Lung (tissue), 11 donors: ENCODE measurements at regions not wholly inside any gene's neighbourhood (a gene's known extent, or its start where the extent isn't known, plus 50 kb on each side); places are given as distances from the start of the nearest gene placed in this dataset.

Experiments used
- ATAC-seq: fragments of 200-7000 bp; cut with Tn5 transposase; one replicate; pipeline ENCODE4 v1.9.1; 2020; ENCODE audit warnings: moderate number of reproducible peaks; ENCODE audit not compliant: insufficient read depth, low FRiP score
- DNase-seq, 3 donors: peaks; one replicate each; pipeline ENCODE4 v3.0.0-alpha.2; 2013 to 2017
- H3K27ac ChIP-seq, 2 donors: one replicate each; pipeline ENCODE4 v1.5.1; 2013; ENCODE audit warnings: mild to moderate bottlenecking in 2 of 2, moderate library complexity in 2 of 2, control low read depth in 1 of 2, inconsistent platforms in 1 of 2, low read depth in 1 of 2, low read length in 1 of 2
- H3K27me3 ChIP-seq, 3 donors: one replicate each; pipeline ENCODE4 v1.5.1; 2013; ENCODE audit warnings: low read length in 2 of 3; ENCODE audit not compliant: control insufficient read depth in 3 of 3, insufficient read depth in 3 of 3
- H3K36me3 ChIP-seq, 4 donors: one replicate each; pipeline ENCODE4 v1.5.1; 2013; ENCODE audit warnings: low read length in 4 of 4, mild to moderate bottlenecking in 1 of 4, moderate library complexity in 1 of 4; ENCODE audit not compliant: control insufficient read depth in 4 of 4, insufficient read depth in 4 of 4
- H3K4me1 ChIP-seq, 5 donors: one replicate each; pipeline ENCODE4 v1.5.1; 2013; ENCODE audit warnings: low read length in 5 of 5, mild to moderate bottlenecking in 2 of 5, moderate library complexity in 1 of 5; ENCODE audit not compliant: control insufficient read depth in 5 of 5, insufficient read depth in 5 of 5
- H3K4me3 ChIP-seq: one replicate; pipeline ENCODE4 v1.5.1; 2013; ENCODE audit warnings: mild to moderate bottlenecking, control low read depth, moderate library complexity
- H3K9ac ChIP-seq, 2 donors: one replicate each; pipeline ENCODE4 v1.5.1; 2013; ENCODE audit warnings: low read length in 2 of 2, control low read depth in 1 of 2; ENCODE audit not compliant: insufficient read depth in 1 of 2
- H3K9me3 ChIP-seq, 4 donors: one replicate each; pipeline ENCODE4 v1.5.1; 2013; ENCODE audit warnings: low read length in 3 of 4, mild to moderate bottlenecking in 1 of 4, moderate library complexity in 1 of 4; ENCODE audit not compliant: control insufficient read depth in 4 of 4, insufficient read depth in 3 of 4
- WGBS, 2 donors: extraction: QIAGEN DNeasy Blood & Tissue Kit; methylation state at CpG; one replicate each; pipeline ENCODE4 v1.1.7; 2013; 5-methylcytosine and 5-hydroxymethylcytosine counted together
- TF ChIP-seq, protein P1 (sequence below): IDR thresholded peaks from 2 replicates; pipeline ENCODE4 v1.5.1; 2012; ENCODE audit warnings: mild to moderate bottlenecking; ENCODE audit errors: control extremely low read depth, extremely low read depth
- donor health status: control.
- donor health status: control.
- donor health status: Bipolar disorder and iron deficiency.
- donor health status: healthy.
- donor health status: DM: yes; HTN: yes; CAD: no.

GRCh38 chr3:86695752-86696151 is 295.2 kb downstream of the VGLL3 start:
- Histone ChIP-seq H3K9me3 (peaks cover 0 to 3% (median 0%) of the 10 kb centered on the region in 4 donors), H3K27me3 (no peaks in the 10 kb centered on the region), H3K9ac (no peak overlapping the region), H3K27ac (no peak overlapping the region), H3K4me1 (no peaks in the 10 kb centered on the region), H3K4me3 (no peak overlapping the region), H3K36me3 (no peaks in the 10 kb centered on the region)
- DNase-seq (no peak), ATAC-seq (no peak)
- WGBS, 2 donors: 76 to 85% methylated on average over 5 of the region's 5 CpGs
- TF ChIP-seq, protein P1, sequence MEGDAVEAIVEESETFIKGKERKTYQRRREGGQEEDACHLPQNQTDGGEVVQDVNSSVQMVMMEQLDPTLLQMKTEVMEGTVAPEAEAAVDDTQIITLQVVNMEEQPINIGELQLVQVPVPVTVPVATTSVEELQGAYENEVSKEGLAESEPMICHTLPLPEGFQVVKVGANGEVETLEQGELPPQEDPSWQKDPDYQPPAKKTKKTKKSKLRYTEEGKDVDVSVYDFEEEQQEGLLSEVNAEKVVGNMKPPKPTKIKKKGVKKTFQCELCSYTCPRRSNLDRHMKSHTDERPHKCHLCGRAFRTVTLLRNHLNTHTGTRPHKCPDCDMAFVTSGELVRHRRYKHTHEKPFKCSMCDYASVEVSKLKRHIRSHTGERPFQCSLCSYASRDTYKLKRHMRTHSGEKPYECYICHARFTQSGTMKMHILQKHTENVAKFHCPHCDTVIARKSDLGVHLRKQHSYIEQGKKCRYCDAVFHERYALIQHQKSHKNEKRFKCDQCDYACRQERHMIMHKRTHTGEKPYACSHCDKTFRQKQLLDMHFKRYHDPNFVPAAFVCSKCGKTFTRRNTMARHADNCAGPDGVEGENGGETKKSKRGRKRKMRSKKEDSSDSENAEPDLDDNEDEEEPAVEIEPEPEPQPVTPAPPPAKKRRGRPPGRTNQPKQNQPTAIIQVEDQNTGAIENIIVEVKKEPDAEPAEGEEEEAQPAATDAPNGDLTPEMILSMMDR: no peak

DNA sequence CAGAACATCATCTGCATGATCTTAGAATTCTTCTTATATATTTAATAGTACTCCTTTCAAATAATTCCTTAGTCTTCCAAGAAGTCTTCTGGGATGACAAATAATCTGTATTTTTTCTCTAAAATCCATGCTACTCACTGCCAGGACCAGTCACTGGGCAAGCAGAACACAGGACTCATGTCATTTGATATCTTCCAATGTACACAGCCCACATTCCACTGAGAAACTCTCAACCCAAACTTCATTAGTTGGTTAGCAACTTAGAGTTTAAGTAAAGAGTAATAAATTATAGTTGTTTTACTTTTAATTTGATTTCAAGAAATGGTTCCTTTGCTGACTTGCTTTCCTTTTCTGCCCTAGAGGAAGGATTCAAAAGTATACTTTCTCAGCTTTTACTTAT is 317.0 kb downstream of the VGLL3 start:
- no peak for DNase-seq
- Histone ChIP-seq H3K27ac (no peak overlapping the region), H3K4me1 (no peaks in the 10 kb centered on the region), H3K9me3 (peaks cover 0 to 8% (median 0%) of the 10 kb centered on the region in 4 donors), H3K4me3 (no peak overlapping the region), H3K36me3 (no peaks in the 10 kb centered on the region), H3K9ac (no peak overlapping the region), H3K27me3 (no peaks in the 10 kb centered on the region)
- TF ChIP-seq, protein P1: no peak
- no peak for ATAC-seq

- no peak overlapping the region for H3K9ac ChIP-seq
- no peaks in the 10 kb centered on the region for H3K4me1 ChIP-seq
- no peak overlapping the region for H3K4me3 ChIP-seq
- no peaks in the 10 kb centered on the region for H3K9me3 ChIP-seq
- 84 to 88% methylated on average over 2 of the region's 2 CpGs for WGBS, 2 donors
- TF ChIP-seq, protein P1: no peak
- no peak for DNase-seq
- H3K36me3 ChIP-seq: no peaks in the 10 kb centered on the region
- no peaks in the 10 kb centered on the region for H3K27me3 ChIP-seq
- no peak for ATAC-seq
- H3K27ac ChIP-seq: no peak overlapping the region
These were observed 329.1 kb downstream of the VGLL3 start for GRCh38 chr3:86661817-86662216.

GRCh38 chr3:86658876-86659275 is 332.1 kb downstream of the VGLL3 start:
- no peaks in the 10 kb centered on the region for H3K4me1 ChIP-seq
- H3K9me3 ChIP-seq: no peaks in the 10 kb centered on the region
- WGBS, 2 donors: 50 to 55% methylated on average over 1 of the region's 1 CpG
- TF ChIP-seq, protein P1: no peak
- no peak overlapping the region for H3K9ac ChIP-seq
- H3K27me3 ChIP-seq: no peaks in the 10 kb centered on the region
- H3K36me3 ChIP-seq: no peaks in the 10 kb centered on the region
- no peak for DNase-seq
- no peak for ATAC-seq
- no peak overlapping the region for H3K4me3 ChIP-seq
- H3K27ac ChIP-seq: no peak overlapping the region
